Liver (tissue), 3 donors: ENCODE measurements at regions not wholly inside any gene's neighbourhood (a gene's known extent, or its start where the extent isn't known, plus 50 kb on each side); places are given as distances from the start of the nearest gene placed in this dataset.

ENCODE experiments used
- CTCF ChIP-seq: fragments of 150-350 bp; IDR thresholded peaks from 2 replicates; pipeline ENCODE4 v1.5.1; 2017; ENCODE audit warnings: improper control_type of control experiment, low read depth, low read length; ENCODE audit not compliant: missing input control
- HNF4A ChIP-seq, 2 donors: conservative IDR thresholded peaks; 2 replicates each; pipeline ENCODE4 v1.6.1; 2016; ENCODE audit warnings: antibody characterized with exemption in 2 of 2, mild to moderate bottlenecking in 2 of 2
- RXRA ChIP-seq, 2 donors: IDR thresholded peaks; 2 replicates each; pipeline ENCODE4 v1.6.1; 2017 to 2018; ENCODE audit warnings: antibody characterized with exemption in 2 of 2, mild to moderate bottlenecking in 1 of 2
- SP1 ChIP-seq: IDR thresholded peaks from 2 replicates; pipeline ENCODE4 v1.6.1; 2018; ENCODE audit warnings: antibody characterized with exemption, mild to moderate bottlenecking
- donor health status: healthy.
- donor health status: healthy.

GRCh38 chr4:189519186-189519585 is 421.5 kb upstream of the FRG1 start:
- TF ChIP-seq CTCF = no peak
- no peak for TF ChIP-seq HNF4A (conservative IDR thresholded peaks at IDR 0.05)
- TF ChIP-seq RXRA (IDR thresholded peaks at IDR 0.05) = no peak
- TF ChIP-seq SP1 = no peak
